Liver (tissue), 3 donors: ENCODE measurements at regions not wholly inside any gene's neighbourhood (a gene's known extent, or its start where the extent isn't known, plus 50 kb on each side); places are given as distances from the start of the nearest gene placed in this dataset.

Experiments
- HNF4A ChIP-seq, 2 donors: conservative IDR thresholded peaks; 2 replicates each; pipeline ENCODE4 v1.6.1; 2016; ENCODE audit warnings: antibody characterized with exemption in 2 of 2, mild to moderate bottlenecking in 2 of 2
- MAX ChIP-seq: IDR thresholded peaks from 2 replicates; pipeline ENCODE4 v1.6.1; 2016; ENCODE audit warnings: antibody characterized with exemption
- RAD21 ChIP-seq, 2 donors: IDR thresholded peaks; 2 replicates each; pipeline ENCODE4 v1.6.1; 2016; ENCODE audit warnings: antibody characterized with exemption in 2 of 2, mild to moderate bottlenecking in 2 of 2
- REST ChIP-seq: IDR thresholded peaks from 2 replicates; pipeline ENCODE4 v1.6.1; 2016; ENCODE audit warnings: antibody characterized with exemption, mild to moderate bottlenecking
- RXRA ChIP-seq, 2 donors: IDR thresholded peaks; 2 replicates each; pipeline ENCODE4 v1.6.1; 2017 to 2018; ENCODE audit warnings: antibody characterized with exemption in 2 of 2, mild to moderate bottlenecking in 1 of 2
- TAF1 ChIP-seq: conservative IDR thresholded peaks from 2 replicates; pipeline ENCODE4 v1.6.1; 2016; ENCODE audit warnings: antibody characterized with exemption, mild to moderate bottlenecking
- TF ChIP-seq, protein P1 (sequence below): fragments of 150-350 bp; IDR thresholded peaks from 2 replicates; pipeline ENCODE4 v1.5.1; 2017; ENCODE audit warnings: improper control_type of control experiment, low read depth, low read length; ENCODE audit not compliant: missing input control
- donor health status: healthy.
- donor health status: healthy.

DNA sequence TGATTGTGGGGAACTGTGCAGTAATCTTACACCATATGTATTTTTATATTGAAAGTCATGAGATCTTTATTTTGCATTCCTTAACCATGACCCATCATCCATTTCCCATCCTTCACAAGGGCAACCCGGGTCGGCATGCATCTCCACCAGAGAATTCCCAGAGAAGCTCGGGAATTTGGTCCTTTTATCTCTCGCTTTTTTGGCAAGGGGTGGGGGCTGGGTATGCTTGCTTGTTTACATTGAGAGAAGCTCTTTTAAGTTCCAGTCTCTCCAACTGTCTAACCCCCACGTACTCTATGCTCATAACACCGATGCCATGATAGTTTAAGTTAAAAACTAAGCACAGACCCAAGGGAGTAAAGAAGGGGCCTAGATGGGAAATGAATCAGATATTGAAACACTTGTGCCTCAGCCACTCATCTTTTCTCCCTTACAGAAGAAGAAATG lies 109.9 kb upstream of the NFIB start:
- TF ChIP-seq TAF1 (no peak), RXRA (IDR thresholded peaks at IDR 0.05) (no peak), RAD21 (IDR thresholded peaks at IDR 0.05) (no peak), MAX (no peak), HNF4A (conservative IDR thresholded peaks at IDR 0.05) (no peak), REST (no peak)
- TF ChIP-seq, protein P1, sequence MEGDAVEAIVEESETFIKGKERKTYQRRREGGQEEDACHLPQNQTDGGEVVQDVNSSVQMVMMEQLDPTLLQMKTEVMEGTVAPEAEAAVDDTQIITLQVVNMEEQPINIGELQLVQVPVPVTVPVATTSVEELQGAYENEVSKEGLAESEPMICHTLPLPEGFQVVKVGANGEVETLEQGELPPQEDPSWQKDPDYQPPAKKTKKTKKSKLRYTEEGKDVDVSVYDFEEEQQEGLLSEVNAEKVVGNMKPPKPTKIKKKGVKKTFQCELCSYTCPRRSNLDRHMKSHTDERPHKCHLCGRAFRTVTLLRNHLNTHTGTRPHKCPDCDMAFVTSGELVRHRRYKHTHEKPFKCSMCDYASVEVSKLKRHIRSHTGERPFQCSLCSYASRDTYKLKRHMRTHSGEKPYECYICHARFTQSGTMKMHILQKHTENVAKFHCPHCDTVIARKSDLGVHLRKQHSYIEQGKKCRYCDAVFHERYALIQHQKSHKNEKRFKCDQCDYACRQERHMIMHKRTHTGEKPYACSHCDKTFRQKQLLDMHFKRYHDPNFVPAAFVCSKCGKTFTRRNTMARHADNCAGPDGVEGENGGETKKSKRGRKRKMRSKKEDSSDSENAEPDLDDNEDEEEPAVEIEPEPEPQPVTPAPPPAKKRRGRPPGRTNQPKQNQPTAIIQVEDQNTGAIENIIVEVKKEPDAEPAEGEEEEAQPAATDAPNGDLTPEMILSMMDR: no peak
